KMS-11 (cell line): ENCODE measurements at regions not wholly inside any gene's neighbourhood (a gene's known extent, or its start where the extent isn't known, plus 50 kb on each side); places are given as distances from the start of the nearest gene placed in this dataset.

ENCODE experiments used
- H2AFZ ChIP-seq: fragments of 200-600 bp; sonication (generic); 2 replicates; pipeline ENCODE4 v1.6.1; 2016; ENCODE audit warnings: antibody characterized with exemption, mixed run types, low read depth
- H3K27ac ChIP-seq: fragments of 200-600 bp; sonication (generic); 2 replicates; pipeline ENCODE4 v1.6.1; 2016; ENCODE audit warnings: mild to moderate bottlenecking, mixed run types
- H3K27me3 ChIP-seq: fragments of 200-600 bp; sonication (generic); 2 replicates; pipeline ENCODE4 v1.6.1; 2017; ENCODE audit warnings: mild to moderate bottlenecking, low read depth, mixed run types, moderate library complexity; ENCODE audit not compliant: insufficient read depth
- H3K36me3 ChIP-seq: fragments of 200-600 bp; sonication (generic); 2 replicates; pipeline ENCODE4 v1.6.1; 2017; ENCODE audit warnings: mild to moderate bottlenecking, mixed run types; ENCODE audit not compliant: insufficient read depth
- H3K4me1 ChIP-seq: fragments of 200-600 bp; sonication (generic); 2 replicates; pipeline ENCODE4 v1.6.1; 2016; ENCODE audit warnings: mild to moderate bottlenecking, low read depth, mixed run types; ENCODE audit not compliant: poor library complexity, severe bottlenecking
- H3K4me2 ChIP-seq: fragments of 200-600 bp; sonication (generic); 2 replicates; pipeline ENCODE4 v1.7.0; 2016; ENCODE audit warnings: mild to moderate bottlenecking, mixed run types
- H3K4me3 ChIP-seq: fragments of 200-600 bp; sonication (generic); IDR thresholded peaks from 2 replicates; pipeline ENCODE4 v1.6.1; 2017; ENCODE audit warnings: low read depth, low read length, mixed read lengths; ENCODE audit not compliant: insufficient read depth
- H3K79me2 ChIP-seq: fragments of 200-600 bp; sonication (generic); 2 replicates; pipeline ENCODE4 v1.6.1; 2016; ENCODE audit warnings: low read depth, mixed run types; ENCODE audit not compliant: insufficient read depth
- H3K9ac ChIP-seq: fragments of 200-600 bp; sonication (generic); 2 replicates; pipeline ENCODE4 v1.6.1; 2016; ENCODE audit warnings: mild to moderate bottlenecking, mixed run types
- H4K20me1 ChIP-seq: fragments of 200-600 bp; sonication (generic); 2 replicates; pipeline ENCODE4 v1.6.1; 2016; ENCODE audit warnings: mild to moderate bottlenecking, mixed run types; ENCODE audit not compliant: insufficient read depth
- TF ChIP-seq, protein P1 (sequence below): fragments of 200-600 bp; sonication (generic); conservative IDR thresholded peaks from 2 replicates; pipeline ENCODE4 v1.6.1; 2017; ENCODE audit warnings: low read depth, mild to moderate bottlenecking, antibody characterized with exemption, low read length, moderate library complexity, mixed read lengths

DNA sequence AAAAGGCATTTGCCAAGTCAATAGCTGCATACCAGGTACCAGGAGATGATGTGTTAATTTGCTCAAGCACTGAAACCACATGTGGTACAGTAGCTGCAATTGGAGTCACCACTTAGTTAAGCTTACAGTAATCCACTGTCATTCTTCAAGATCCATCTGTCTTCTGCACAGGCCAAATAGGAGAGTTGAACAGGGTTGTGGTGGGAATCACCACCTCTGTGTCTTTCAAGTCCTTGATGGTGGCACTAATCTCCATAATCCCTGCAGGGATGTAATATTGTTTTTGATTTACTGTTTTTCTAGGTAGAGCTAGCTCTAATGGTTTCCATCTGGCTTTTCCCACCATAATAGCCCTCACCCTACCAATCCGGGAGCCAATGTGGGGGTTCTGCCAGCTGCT, 91.9 kb downstream of the FCRL5 start:
- no peak overlapping the region for H3K27ac ChIP-seq
- H3K27me3 ChIP-seq: no peaks in the 10 kb centered on the region
- no peak overlapping the region for H3K4me2 ChIP-seq
- no peaks in the 10 kb centered on the region for H3K79me2 ChIP-seq
- H4K20me1 ChIP-seq: no peaks in the 10 kb centered on the region
- H3K9ac ChIP-seq: no peak overlapping the region
- H3K4me3 ChIP-seq: no peak overlapping the region
- TF ChIP-seq, protein P1, sequence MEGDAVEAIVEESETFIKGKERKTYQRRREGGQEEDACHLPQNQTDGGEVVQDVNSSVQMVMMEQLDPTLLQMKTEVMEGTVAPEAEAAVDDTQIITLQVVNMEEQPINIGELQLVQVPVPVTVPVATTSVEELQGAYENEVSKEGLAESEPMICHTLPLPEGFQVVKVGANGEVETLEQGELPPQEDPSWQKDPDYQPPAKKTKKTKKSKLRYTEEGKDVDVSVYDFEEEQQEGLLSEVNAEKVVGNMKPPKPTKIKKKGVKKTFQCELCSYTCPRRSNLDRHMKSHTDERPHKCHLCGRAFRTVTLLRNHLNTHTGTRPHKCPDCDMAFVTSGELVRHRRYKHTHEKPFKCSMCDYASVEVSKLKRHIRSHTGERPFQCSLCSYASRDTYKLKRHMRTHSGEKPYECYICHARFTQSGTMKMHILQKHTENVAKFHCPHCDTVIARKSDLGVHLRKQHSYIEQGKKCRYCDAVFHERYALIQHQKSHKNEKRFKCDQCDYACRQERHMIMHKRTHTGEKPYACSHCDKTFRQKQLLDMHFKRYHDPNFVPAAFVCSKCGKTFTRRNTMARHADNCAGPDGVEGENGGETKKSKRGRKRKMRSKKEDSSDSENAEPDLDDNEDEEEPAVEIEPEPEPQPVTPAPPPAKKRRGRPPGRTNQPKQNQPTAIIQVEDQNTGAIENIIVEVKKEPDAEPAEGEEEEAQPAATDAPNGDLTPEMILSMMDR: no peak
- H3K36me3 ChIP-seq: no peaks in the 10 kb centered on the region
- no peaks in the 10 kb centered on the region for H3K4me1 ChIP-seq
- no peak overlapping the region for H2AFZ ChIP-seq

DNA sequence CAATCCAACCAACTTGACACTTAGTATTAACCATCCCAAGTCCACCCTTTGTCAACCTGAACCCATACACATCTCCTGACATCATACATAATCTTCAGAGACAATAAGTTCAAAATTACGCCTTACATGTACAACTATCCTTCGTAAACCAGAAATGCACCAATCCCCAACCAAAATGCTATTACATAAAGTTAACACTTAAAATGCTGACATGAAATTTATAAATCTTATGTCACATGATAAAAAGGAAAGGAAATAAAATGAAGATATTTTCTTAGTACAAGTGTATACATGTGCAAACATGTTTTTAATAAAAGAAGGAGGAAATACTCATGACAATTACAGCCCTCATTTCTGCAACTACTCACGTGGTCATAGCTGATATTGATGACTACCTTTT, 95.0 kb downstream of the FCRL5 start:
- H3K79me2 ChIP-seq: no peaks in the 10 kb centered on the region
- no peaks in the 10 kb centered on the region for H3K27me3 ChIP-seq
- no peak overlapping the region for H2AFZ ChIP-seq
- TF ChIP-seq, protein P1: no peak
- no peak overlapping the region for H3K9ac ChIP-seq
- H3K36me3 ChIP-seq: no peaks in the 10 kb centered on the region
- no peak overlapping the region for H3K4me2 ChIP-seq
- H3K27ac ChIP-seq: no peak overlapping the region
- H3K4me3 ChIP-seq: no peak overlapping the region
- no peaks in the 10 kb centered on the region for H3K4me1 ChIP-seq
- H4K20me1 ChIP-seq: no peaks in the 10 kb centered on the region

DNA sequence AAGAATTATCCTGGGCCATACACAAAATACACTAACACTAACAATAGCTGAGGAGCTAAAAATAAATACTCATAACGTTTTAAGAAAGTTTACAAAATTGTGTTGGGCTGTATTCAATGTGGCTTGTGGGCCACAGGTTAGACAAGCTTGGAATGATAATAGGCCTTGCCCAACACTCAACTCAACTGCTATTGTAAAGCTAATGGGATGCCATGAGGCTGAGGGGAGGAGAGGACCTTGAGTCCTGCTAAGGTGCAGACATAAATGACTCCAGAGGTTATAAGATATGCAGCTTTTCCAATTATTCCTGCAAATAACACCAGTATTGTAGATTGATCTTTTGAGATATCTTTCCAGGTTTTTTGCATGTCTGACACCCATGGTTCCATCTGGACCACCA, 97.0 kb downstream of the FCRL5 start:
- Histone ChIP-seq H3K27me3 (no peaks in the 10 kb centered on the region), H2AFZ (no peak overlapping the region)

DNA sequence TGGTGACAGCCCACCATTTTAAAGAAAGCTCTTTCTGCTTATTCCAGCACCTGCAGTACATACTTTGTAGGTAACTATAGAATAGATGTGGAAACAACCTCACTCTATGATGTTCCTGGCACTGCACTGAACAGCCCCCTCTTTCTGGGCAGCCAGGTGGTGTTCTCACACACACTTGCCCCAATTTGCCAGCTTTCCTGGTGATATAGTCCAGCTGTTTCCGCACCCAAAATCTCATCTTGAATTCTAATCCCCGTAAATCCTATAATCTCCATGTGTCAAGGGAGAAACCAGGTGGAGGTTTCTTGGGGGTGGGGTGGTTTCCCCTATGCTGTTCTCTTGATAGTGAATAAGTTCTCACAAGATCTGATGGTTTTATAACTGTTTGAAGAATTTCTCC, 102.2 kb downstream of the FCRL5 start:
- TF ChIP-seq, protein P1: no peak
- Histone ChIP-seq H3K4me1 (no peaks in the 10 kb centered on the region), H3K36me3 (no peaks in the 10 kb centered on the region), H3K27ac (no peak overlapping the region), H2AFZ (no peak overlapping the region), H4K20me1 (no peaks in the 10 kb centered on the region), H3K4me2 (no peak overlapping the region), H3K27me3 (no peaks in the 10 kb centered on the region), H3K4me3 (no peak overlapping the region), H3K79me2 (no peaks in the 10 kb centered on the region), H3K9ac (no peak overlapping the region)

More for the DNA sequence above, 97.0 kb downstream of the FCRL5 start:
- H3K4me1 ChIP-seq: no peaks in the 10 kb centered on the region
- TF ChIP-seq, protein P1: no peak
- H3K4me3 ChIP-seq: no peak overlapping the region
- H3K27ac ChIP-seq: no peak overlapping the region
- no peak overlapping the region for H3K9ac ChIP-seq
- H3K36me3 ChIP-seq: no peaks in the 10 kb centered on the region
- no peaks in the 10 kb centered on the region for H3K79me2 ChIP-seq
- H4K20me1 ChIP-seq: no peaks in the 10 kb centered on the region
- no peak overlapping the region for H3K4me2 ChIP-seq
